GM12878 (cell line): ENCODE measurements at regions not wholly inside any gene's neighbourhood (a gene's known extent, or its start where the extent isn't known, plus 50 kb on each side); places are given as distances from the start of the nearest gene placed in this dataset.

Experiments used
- ATAC-seq: fragments of 200-7000 bp; cut with Tn5 transposase; 3 replicates; pipeline ENCODE4 v1.9.1; 2020; ENCODE audit warnings: mild to moderate bottlenecking, moderate library complexity
- BruUV-seq: library from RNA; stranded (reverse); fragments of 400-500 nt; replicated peaks from 2 replicates; lab custom pipeline; 2021; lab: Mats Ljungman, UMichigan
- CTCF ChIA-PET: fragments of 300-600 bp; sonication (Branson Sonifier 250); formaldehyde crosslinking; extraction: SDS; loops from one replicate; lab custom pipeline; 2021; ENCODE audit warnings: inconsistent platforms; lab: Yijun Ruan, JAX
- POLR2A ChIA-PET: fragments of 350-600 bp; formaldehyde crosslinking; extraction: SDS; loops from one replicate; lab custom pipeline; 2021; ENCODE audit warnings: inconsistent platforms; lab: Charles Lee
- RAD21 ChIA-PET: fragments of 300-600 bp; sonication (Branson Sonifier 250); formaldehyde crosslinking; loops from one replicate; lab custom pipeline; 2023; ENCODE audit warnings: antibody characterized with exemption; ENCODE audit not compliant: unreplicated experiment; lab: Charles Lee
- SMC1A ChIA-PET: fragments of 300-600 bp; sonication (Branson Sonifier 250); formaldehyde crosslinking; loops from one replicate; lab custom pipeline; 2023; ENCODE audit not compliant: unreplicated experiment, uncharacterized antibody; lab: Charles Lee
- DNase-seq: peaks from one replicate; pipeline ENCODE4 v3.0.0-alpha.2; 2011; ENCODE audit warnings: low read depth, low spot score
- FAIRE-seq: peaks from 3 replicates; lab custom pipeline; 2011; peaks lifted over from hg19 to GRCh38; lab: Jason Lieb, UNC
- H2AFZ ChIP-seq: 2 replicates; pipeline ENCODE4 v1.6.0; 2011; ENCODE audit warnings: low read depth, low read length, control low read depth; ENCODE audit not compliant: control insufficient read depth
- H3K27ac ChIP-seq: 2 replicates; pipeline ENCODE4 v1.5.1; 2011; ENCODE audit warnings: control low read depth; ENCODE audit not compliant: control insufficient read depth, insufficient read depth
- H3K27me3 ChIP-seq, 2 experiments: replicated peaks in 1 of 2; 2 replicates each; pipeline versions ENCODE4 v1.6.0 to v1.6.1; 2011; ENCODE audit warnings: low read length in 1 of 2; ENCODE audit not compliant: control insufficient read depth in 2 of 2, insufficient read depth in 2 of 2
- H3K36me3 ChIP-seq, 2 experiments: 2 replicates each; pipeline ENCODE4 v1.5.1; 2011; ENCODE audit warnings: low read length in 1 of 2; ENCODE audit not compliant: control insufficient read depth in 2 of 2, insufficient read depth in 2 of 2
- H3K4me1 ChIP-seq: 2 replicates; pipeline ENCODE4 v1.6.1; 2011; ENCODE audit warnings: mild to moderate bottlenecking, low read length, moderate library complexity, mixed read lengths; ENCODE audit not compliant: control insufficient read depth, insufficient read depth
- H3K4me2 ChIP-seq: 2 replicates; pipeline ENCODE4 v1.6.0; 2011; ENCODE audit warnings: control low read depth; ENCODE audit not compliant: control insufficient read depth, insufficient read depth
- H3K4me3 ChIP-seq: fragments of 200-600 bp; sonication (generic); 2 replicates; pipeline ENCODE4 v1.5.1; 2016
- H3K79me2 ChIP-seq: 2 replicates; pipeline ENCODE4 v1.6.0; 2011; ENCODE audit warnings: low read length; ENCODE audit not compliant: control insufficient read depth, insufficient read depth
- H3K9ac ChIP-seq: 2 replicates; pipeline ENCODE4 v1.8.0; 2011; ENCODE audit warnings: low read length, control low read depth, mixed read lengths; ENCODE audit not compliant: control insufficient read depth, insufficient read depth
- H3K9me3 ChIP-seq: replicated peaks from 3 replicates; pipeline ENCODE4 v1.5.1; 2011; ENCODE audit warnings: mild to moderate bottlenecking, low read length; ENCODE audit not compliant: control insufficient read depth, insufficient read depth
- H4K20me1 ChIP-seq: 2 replicates; pipeline ENCODE4 v1.6.0; 2011; ENCODE audit not compliant: control insufficient read depth, insufficient read depth
- CHD4 ChIP-seq: fragments of 200-600 bp; sonication (generic); IDR thresholded peaks from 2 replicates; pipeline ENCODE4 v1.6.1; 2016; ENCODE audit warnings: mild to moderate bottlenecking
- EP300 ChIP-seq, 2 experiments: fragments of 150-350 bp in 1 of 2; IDR thresholded peaks; 2 replicates each; pipeline ENCODE4 v1.6.1; 2011 to 2012; ENCODE audit warnings: low read depth in 2 of 2, low read length in 2 of 2, borderline replicate concordance in 1 of 2, improper control_type of control experiment in 1 of 2, inconsistent platforms in 1 of 2; ENCODE audit not compliant: control insufficient read depth in 1 of 2
- GABPA ChIP-seq: IDR thresholded peaks from 2 replicates; pipeline ENCODE4 v1.6.1; 2014; ENCODE audit warnings: antibody characterized with exemption, low read depth, mild to moderate bottlenecking, inconsistent platforms
- LARP7 ChIP-seq: fragments of 450-650 bp; IDR thresholded peaks from 2 replicates; pipeline ENCODE4 v1.6.1; 2017; ENCODE audit warnings: mild to moderate bottlenecking
- MLLT1 ChIP-seq: fragments of 450-650 bp; IDR thresholded peaks from 2 replicates; pipeline ENCODE4 v1.6.1; 2016; ENCODE audit warnings: mild to moderate bottlenecking
- NR2F1 ChIP-seq: fragments of 450-650 bp; conservative IDR thresholded peaks from 2 replicates; pipeline ENCODE4 v1.6.1; 2017; ENCODE audit warnings: mild to moderate bottlenecking
- POLR2A ChIP-seq: IDR thresholded peaks from 2 replicates; pipeline ENCODE4 v1.6.1; 2011; ENCODE audit warnings: low read depth, mild to moderate bottlenecking, low read length
- REST ChIP-seq: IDR thresholded peaks from 2 replicates; pipeline ENCODE4 v1.6.1; 2012; ENCODE audit warnings: mild to moderate bottlenecking, low read depth, low read length
- YBX1 ChIP-seq: fragments of 450-650 bp; IDR thresholded peaks from 2 replicates; pipeline ENCODE4 v1.6.1; 2016; ENCODE audit warnings: antibody characterized with exemption
- ZNF207 ChIP-seq: fragments of 450-650 bp; IDR thresholded peaks from 2 replicates; pipeline ENCODE4 v1.6.1; 2014; ENCODE audit warnings: antibody characterized with exemption, mild to moderate bottlenecking, borderline replicate concordance
- WGBS: methylation state at CpG from one replicate; pipeline ENCODE4 v1.1.6; 2016; ENCODE audit warnings: low lambda C conversion rate; ENCODE audit not compliant: insufficient replicate concordance, insufficient coverage; ENCODE audit errors: missing lambda C conversion rate; 5-methylcytosine and 5-hydroxymethylcytosine counted together
- in situ Hi-C: fragments of 300-500 bp; cut with MboI; formaldehyde crosslinking; loops from 9 replicates; pipeline ENCODE4 v1.14.3; 2018; ENCODE audit warnings: mixed read lengths
- intact Hi-C: fragments of 100-400 bp; cut with micrococcal nuclease; formaldehyde crosslinking; loops from one replicate; pipeline ENCODE4 v1.14.2; 2022; ENCODE audit not compliant: unreplicated experiment
- TF ChIP-seq, protein P1 (sequence below): IDR thresholded peaks from 2 replicates; pipeline ENCODE4 v1.6.1; 2012; ENCODE audit warnings: low read length, inconsistent platforms
- TF ChIP-seq, protein P2 (sequence below): IDR thresholded peaks from 2 replicates; pipeline ENCODE4 v1.6.1; 2012; ENCODE audit warnings: low read depth, low read length, improper control_type of control experiment

DNA sequence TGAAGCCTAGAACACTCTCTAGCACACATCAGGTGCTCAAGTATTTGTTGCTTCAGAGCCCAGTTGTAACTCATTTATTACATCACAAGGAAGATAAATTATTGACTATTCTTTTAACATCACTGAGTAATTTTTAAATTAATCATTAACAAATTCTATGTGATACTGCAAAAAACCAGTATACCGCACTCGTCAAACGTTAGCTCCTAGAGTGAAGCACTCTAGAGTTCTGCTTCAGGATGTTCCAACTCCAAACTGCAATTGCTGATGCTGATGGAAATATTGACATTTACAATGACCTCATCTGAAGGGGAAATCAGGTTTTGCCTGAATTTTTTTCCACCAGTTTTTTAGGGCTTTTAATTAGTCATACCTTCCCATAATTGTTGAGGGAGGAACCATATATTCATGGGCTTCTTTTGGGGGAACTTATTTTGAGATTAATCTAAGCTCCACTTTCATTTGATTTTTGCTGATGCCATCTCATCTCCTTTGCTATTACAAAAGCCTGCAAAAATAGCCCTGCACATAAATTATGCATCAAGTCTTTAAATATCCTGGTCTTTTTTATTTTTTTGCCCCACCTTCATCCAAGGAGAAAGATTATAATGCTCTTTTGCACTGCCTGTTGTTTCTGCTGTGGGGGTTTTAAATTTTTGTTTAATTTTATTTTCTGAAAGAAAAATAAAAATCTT is 123.0 kb upstream of the STAC start:
- in situ Hi-C loops: no loop called here
- SMC1A ChIA-PET: no interaction called here
- no peak for FAIRE-seq

More for the DNA sequence above, 123.0 kb upstream of the STAC start:
- ChIA-PET CTCF (interaction anchor here (1.0 kb wide), 1 partner anchor 11 kb away, joined by 3 read pairs; no protein-coding TSS in a partner anchor), RAD21 (no interaction called here), POLR2A (no interaction called here)
- Histone ChIP-seq H3K9ac (no peak overlapping the region), H2AFZ (no peak overlapping the region), H3K27ac (no peak overlapping the region), H3K4me3 (no peak overlapping the region), H3K9me3 (no peaks in the 10 kb centered on the region), H3K4me2 (no peak overlapping the region), H3K27me3 (no peaks in the 10 kb centered on the region), H3K4me1 (no peaks in the 10 kb centered on the region), H3K36me3 (no peaks in the 10 kb centered on the region), H4K20me1 (no peaks in the 10 kb centered on the region)
- intact Hi-C loops: no loop called here
- no peak for DNase-seq
- WGBS: 80% methylated on average over 3 of the region's 3 CpGs
- no peak for ATAC-seq
- BruUV-seq: no TSS peak
- TF ChIP-seq NR2F1 (no peak), MLLT1 (no peak), LARP7 (no peak), POLR2A (no peak), YBX1 (no peak), ZNF207 (no peak), REST (no peak), EP300 (IDR thresholded peaks at IDR 0.05; ENCODE audit: borderline replicate concordance in 1 of 2, control insufficient read depth in 1 of 2, low read depth in 2 of 2, low read length in 2 of 2) (no peak), CHD4 (no peak), GABPA (no peak)
- TF ChIP-seq, protein P1, sequence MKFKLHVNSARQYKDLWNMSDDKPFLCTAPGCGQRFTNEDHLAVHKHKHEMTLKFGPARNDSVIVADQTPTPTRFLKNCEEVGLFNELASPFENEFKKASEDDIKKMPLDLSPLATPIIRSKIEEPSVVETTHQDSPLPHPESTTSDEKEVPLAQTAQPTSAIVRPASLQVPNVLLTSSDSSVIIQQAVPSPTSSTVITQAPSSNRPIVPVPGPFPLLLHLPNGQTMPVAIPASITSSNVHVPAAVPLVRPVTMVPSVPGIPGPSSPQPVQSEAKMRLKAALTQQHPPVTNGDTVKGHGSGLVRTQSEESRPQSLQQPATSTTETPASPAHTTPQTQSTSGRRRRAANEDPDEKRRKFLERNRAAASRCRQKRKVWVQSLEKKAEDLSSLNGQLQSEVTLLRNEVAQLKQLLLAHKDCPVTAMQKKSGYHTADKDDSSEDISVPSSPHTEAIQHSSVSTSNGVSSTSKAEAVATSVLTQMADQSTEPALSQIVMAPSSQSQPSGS: no peak
- TF ChIP-seq, protein P2, sequence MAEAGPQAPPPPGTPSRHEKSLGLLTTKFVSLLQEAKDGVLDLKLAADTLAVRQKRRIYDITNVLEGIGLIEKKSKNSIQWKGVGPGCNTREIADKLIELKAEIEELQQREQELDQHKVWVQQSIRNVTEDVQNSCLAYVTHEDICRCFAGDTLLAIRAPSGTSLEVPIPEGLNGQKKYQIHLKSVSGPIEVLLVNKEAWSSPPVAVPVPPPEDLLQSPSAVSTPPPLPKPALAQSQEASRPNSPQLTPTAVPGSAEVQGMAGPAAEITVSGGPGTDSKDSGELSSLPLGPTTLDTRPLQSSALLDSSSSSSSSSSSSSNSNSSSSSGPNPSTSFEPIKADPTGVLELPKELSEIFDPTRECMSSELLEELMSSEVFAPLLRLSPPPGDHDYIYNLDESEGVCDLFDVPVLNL: no peak
- TF ChIP-seq, all 136 proteins: peak for 0
- H3K79me2 ChIP-seq: no peaks in the 10 kb centered on the region
